GM23338 (cell line): ENCODE measurements at regions not wholly inside any gene's neighbourhood (a gene's known extent, or its start where the extent isn't known, plus 50 kb on each side); places are given as distances from the start of the nearest gene placed in this dataset.

ENCODE experiments used
- CREB1 ChIP-seq: fragments of 250-450 bp; sonication (Bioruptor Pico); IDR thresholded peaks from 2 replicates; pipeline ENCODE4 v1.5.0; 2020; ENCODE audit warnings: low read depth, mild to moderate bottlenecking, moderate library complexity
- CTCF ChIP-seq, 2 experiments: fragments of 200-600 bp in 1 of 2; sonication (generic) in 1 of 2; conservative IDR thresholded peaks; 2 replicates each; pipeline versions ENCODE4 v1.5.1 to v1.6.1; 2016 to 2017; ENCODE audit warnings: antibody characterized with exemption in 2 of 2, low read depth in 2 of 2, mild to moderate bottlenecking in 2 of 2, moderate library complexity in 1 of 2
- EZH2 ChIP-seq: fragments of 200-600 bp; sonication (generic); IDR thresholded peaks from one replicate; pipeline ENCODE4 v1.8.0; 2017; ENCODE audit warnings: antibody characterized with exemption, mild to moderate bottlenecking, low read depth; ENCODE audit not compliant: unreplicated experiment
- EZH2phosphoT487 ChIP-seq: fragments of 200-600 bp; sonication (generic); IDR thresholded peaks from one replicate; pipeline ENCODE4 v1.8.1; 2018; ENCODE audit warnings: antibody characterized with exemption; ENCODE audit not compliant: unreplicated experiment
- JUNB ChIP-seq: IDR thresholded peaks from one replicate; pipeline ENCODE4 v1.6.1; 2016; ENCODE audit warnings: antibody characterized with exemption; ENCODE audit not compliant: unreplicated experiment
- POLR2AphosphoS5 ChIP-seq: IDR thresholded peaks from 2 replicates; pipeline ENCODE4 v1.6.1; 2016; ENCODE audit warnings: antibody characterized with exemption, low read depth
- REST ChIP-seq: IDR thresholded peaks from one replicate; pipeline ENCODE4 v1.6.1; 2018; ENCODE audit warnings: antibody characterized with exemption; ENCODE audit not compliant: unreplicated experiment
- ZNF331 ChIP-seq: fragments of 250-450 bp; sonication (Bioruptor Pico); IDR thresholded peaks from 2 replicates; pipeline ENCODE4 v1.5.0; 2020; ENCODE audit warnings: low read depth, mild to moderate bottlenecking, moderate library complexity

GRCh38 chr7:17184805-17185689, 113.4 kb upstream of the AHR start:
- TF ChIP-seq POLR2AphosphoS5, result no peak
- TF ChIP-seq CTCF (conservative IDR thresholded peaks at IDR 0.05; ENCODE audit: low read depth in 2 of 2), result no peak
- TF ChIP-seq CREB1 (CRISPR knock-in tag), result no peak
- TF ChIP-seq EZH2phosphoT487, result no peak
- no peak for TF ChIP-seq JUNB
- no peak for TF ChIP-seq REST
- no peak for TF ChIP-seq EZH2
- TF ChIP-seq ZNF331 (CRISPR knock-in tag), result no peak
